NCI-H526 (cell line): ENCODE measurements at regions not wholly inside any gene's neighbourhood (a gene's known extent, or its start where the extent isn't known, plus 50 kb on each side); places are given as distances from the start of the nearest gene placed in this dataset.
"Not testable (repeated sequence)": the region's sequence is repeated elsewhere in the genome, so short reads cannot be mapped to it uniquely, and the experiment has no call there.

Experiments used
- DNase-seq, 2 experiments: peaks; one replicate each; lab custom pipeline; 2025; lab: John Stamatoyannopoulos, UW

GRCh38 chr7:13578294-13578693, 411.2 kb downstream of the ETV1 start:
- no peak for DNase-seq

GRCh38 chr7:13581097-13581496, 408.4 kb downstream of the ETV1 start:
- DNase-seq: no peak

GRCh38 chr7:13593854-13594253, 395.6 kb downstream of the ETV1 start:
- no peak for DNase-seq

- no peak for DNase-seq
Observed at GRCh38 chr7:13602036-13602435, 387.4 kb downstream of the ETV1 start.

GRCh38 chr7:13603016-13603415, 386.4 kb downstream of the ETV1 start:
- no peak for DNase-seq

GRCh38 chr7:13603661-13604060, 385.8 kb downstream of the ETV1 start:
- no peak for DNase-seq

- no peak for DNase-seq
Observed at GRCh38 chr7:13604178-13604577, 385.3 kb downstream of the ETV1 start.

- DNase-seq: no peak
Observed at GRCh38 chr7:13610372-13610771, 379.1 kb downstream of the ETV1 start.

GRCh38 chr7:13615679-13616078, 373.8 kb downstream of the ETV1 start:
- no peak for DNase-seq

- DNase-seq: no peak
Observed at GRCh38 chr7:13627455-13627854, 362.0 kb downstream of the ETV1 start.

- no peak for DNase-seq
Observed at GRCh38 chr7:13628239-13629001, 361.0 kb downstream of the ETV1 start.

- not testable (repeated sequence) for DNase-seq
Observed at GRCh38 chr7:13631207-13632049, 358.0 kb downstream of the ETV1 start.

- DNase-seq: no peak
Observed at GRCh38 chr7:13633857-13634256, 355.6 kb downstream of the ETV1 start.

GRCh38 chr7:13639396-13639795, 350.1 kb downstream of the ETV1 start:
- DNase-seq: no peak

- DNase-seq: no peak
Observed at GRCh38 chr7:13641714-13642113, 347.8 kb downstream of the ETV1 start.

GRCh38 chr7:13651167-13651566, 338.3 kb downstream of the ETV1 start:
- DNase-seq: no peak

- no peak for DNase-seq
Observed at GRCh38 chr7:13656330-13656729, 333.1 kb downstream of the ETV1 start.

GRCh38 chr7:13673290-13673689, 316.2 kb downstream of the ETV1 start:
- no peak for DNase-seq

GRCh38 chr7:13682626-13683025, 306.8 kb downstream of the ETV1 start:
- no peak for DNase-seq

- no peak for DNase-seq
Observed at GRCh38 chr7:13687500-13687899, 302.0 kb downstream of the ETV1 start.

- no peak for DNase-seq
Observed at GRCh38 chr7:13692548-13692947, 296.9 kb downstream of the ETV1 start.

- no peak for DNase-seq
Observed at GRCh38 chr7:13702251-13702650, 287.2 kb downstream of the ETV1 start.

- no peak for DNase-seq
Observed at GRCh38 chr7:13708670-13709069, 280.8 kb downstream of the ETV1 start.
